ENCODE measurements at regions not wholly inside any gene's neighbourhood (a gene's known extent, or its start where the extent isn't known, plus 50 kb on each side); places are given as distances from the start of the nearest gene placed in this dataset.

DNA sequence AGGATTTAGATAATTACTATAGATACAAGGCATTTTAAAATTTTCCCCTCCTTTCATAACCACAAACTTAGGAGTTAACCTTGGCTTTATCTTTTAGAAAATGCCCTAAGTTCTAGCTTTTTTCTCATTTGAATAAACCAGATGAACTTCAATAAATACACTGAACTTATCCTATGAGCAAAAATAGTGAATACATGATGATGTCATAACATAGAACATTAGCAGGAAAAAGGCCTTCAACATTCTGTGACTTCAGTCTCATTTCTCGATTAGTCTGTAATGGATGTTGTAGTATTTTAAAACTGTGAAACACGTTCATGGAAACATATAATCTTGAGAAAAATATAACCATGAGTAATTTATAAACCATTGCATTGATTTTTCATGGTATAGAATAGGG lies 550.7 kb downstream of the PKHD1 start:
- no peaks in the 10 kb centered on the region for H3K27me3 Mint-ChIP-seq
- DNase-seq (no peak), ATAC-seq (no peak)
- no peak for TF ChIP-seq CTCF (IDR thresholded peaks at IDR 0.05)
- no peak overlapping the region for H3K4me3 Mint-ChIP-seq
- H3K36me3 Mint-ChIP-seq (ENCODE audit: low read depth): no peaks in the 10 kb centered on the region
- no peak overlapping the region for H3K27ac Mint-ChIP-seq
- H3K9me3 Mint-ChIP-seq: no peaks in the 10 kb centered on the region
- H3K4me1 Mint-ChIP-seq (ENCODE audit: low read depth): no peaks in the 10 kb centered on the region
- ChIA-PET CTCF (no interaction called here), POLR2A (no interaction called here)
- intact Hi-C loops (cut with micrococcal nuclease): no loop called here

DNA sequence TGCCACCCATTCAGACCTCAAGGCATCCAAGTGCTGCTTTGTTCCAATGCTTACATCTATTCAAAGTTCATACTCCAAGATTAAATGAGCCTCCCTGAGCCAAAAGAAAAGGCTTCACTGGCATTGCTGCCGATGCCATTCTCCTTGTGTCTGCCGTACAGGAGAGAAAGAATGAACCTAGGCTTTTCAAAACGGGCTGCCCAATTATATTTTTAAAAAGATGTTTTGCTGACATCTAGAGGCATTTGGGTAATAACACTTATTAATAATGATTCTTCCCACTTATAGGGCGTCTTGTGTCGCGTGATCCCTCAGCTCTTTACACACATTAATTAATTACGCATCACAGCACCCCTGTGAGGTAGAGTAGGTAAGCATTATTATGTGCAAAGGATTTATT lies 545.6 kb downstream of the PKHD1 start:
- no peaks in the 10 kb centered on the region for H3K27me3 Mint-ChIP-seq
- H3K4me3 Mint-ChIP-seq: no peak overlapping the region
- CTCF ChIA-PET: no interaction called here
- no peak for TF ChIP-seq CTCF (IDR thresholded peaks at IDR 0.05)
- intact Hi-C loops (cut with micrococcal nuclease): no loop called here
- H3K36me3 Mint-ChIP-seq (ENCODE audit: low read depth): no peaks in the 10 kb centered on the region
- DNase-seq (no peak), ATAC-seq (no peak)
- H3K9me3 Mint-ChIP-seq: no peaks in the 10 kb centered on the region
- POLR2A ChIA-PET: no interaction called here
- no peak overlapping the region for H3K27ac Mint-ChIP-seq
- no peaks in the 10 kb centered on the region for H3K4me1 Mint-ChIP-seq (ENCODE audit: low read depth)

GRCh38 chr6:51542475-51542874 lies 544.9 kb downstream of the PKHD1 start:
- Mint-ChIP-seq H3K27me3 (no peaks in the 10 kb centered on the region), H3K4me1 (ENCODE audit: low read depth) (no peaks in the 10 kb centered on the region), H3K36me3 (ENCODE audit: low read depth) (no peaks in the 10 kb centered on the region), H3K9me3 (no peaks in the 10 kb centered on the region), H3K27ac (no peak overlapping the region), H3K4me3 (no peak overlapping the region)
- CTCF ChIA-PET: no interaction called here
- no peak for TF ChIP-seq CTCF (IDR thresholded peaks at IDR 0.05)
- POLR2A ChIA-PET: no interaction called here
- intact Hi-C loops (cut with micrococcal nuclease): no loop called here
- no peak for ATAC-seq
- no peak for DNase-seq

GRCh38 chr6:51550243-51550642 lies 537.2 kb downstream of the PKHD1 start:
- CTCF ChIA-PET: no interaction called here
- no peak for ATAC-seq
- H3K4me1 Mint-ChIP-seq (ENCODE audit: low read depth): no peaks in the 10 kb centered on the region
- H3K36me3 Mint-ChIP-seq (ENCODE audit: low read depth): no peaks in the 10 kb centered on the region
- no peaks in the 10 kb centered on the region for H3K27me3 Mint-ChIP-seq
- POLR2A ChIA-PET: no interaction called here
- peaks cover 3% of the 10 kb centered on the region for H3K9me3 Mint-ChIP-seq
- no peak overlapping the region for H3K27ac Mint-ChIP-seq
- no peak for DNase-seq
- intact Hi-C loops (cut with micrococcal nuclease): no loop called here
- no peak overlapping the region for H3K4me3 Mint-ChIP-seq
- no peak for TF ChIP-seq CTCF (IDR thresholded peaks at IDR 0.05)

DNA sequence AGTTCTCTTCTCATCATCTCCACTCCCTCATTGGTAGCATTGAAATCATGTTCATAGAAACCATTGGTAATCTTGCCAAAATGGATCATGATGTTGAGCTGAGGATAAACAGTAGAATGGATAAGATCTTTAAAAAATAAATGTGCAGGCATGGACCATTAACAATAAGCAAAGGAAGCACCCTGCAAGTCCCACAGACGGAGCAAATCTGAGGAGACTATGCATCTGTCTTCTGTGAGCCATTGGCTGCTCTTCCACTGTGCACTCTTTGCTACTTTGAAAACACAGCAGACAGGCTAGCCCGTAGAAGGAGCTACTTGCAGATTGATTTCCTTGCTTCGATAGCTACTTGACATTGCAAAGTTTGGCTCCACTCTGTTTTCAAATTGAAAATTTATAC lies 535.0 kb downstream of the PKHD1 start:
- DNase-seq: no peak
- no peaks in the 10 kb centered on the region for H3K36me3 Mint-ChIP-seq (ENCODE audit: low read depth)

More for the DNA sequence above, 535.0 kb downstream of the PKHD1 start:
- ATAC-seq: no peak
- Mint-ChIP-seq H3K9me3 (peaks cover 3% of the 10 kb centered on the region), H3K4me1 (ENCODE audit: low read depth) (no peaks in the 10 kb centered on the region), H3K27me3 (no peaks in the 10 kb centered on the region), H3K27ac (no peak overlapping the region), H3K4me3 (no peak overlapping the region)
- intact Hi-C loops (cut with micrococcal nuclease): no loop called here
- no peak for TF ChIP-seq CTCF (IDR thresholded peaks at IDR 0.05)
- ChIA-PET POLR2A (no interaction called here), CTCF (interaction anchor here (0.6 kb wide), 1 partner anchor 469 kb away, joined by 3 read pairs; no protein-coding TSS in a partner anchor)
